Hepatocyte (in vitro differentiated cells): ENCODE measurements at regions not wholly inside any gene's neighbourhood (a gene's known extent, or its start where the extent isn't known, plus 50 kb on each side); places are given as distances from the start of the nearest gene placed in this dataset.

Experiments
- DNase-seq: peaks from one replicate; pipeline ENCODE4 v3.0.0-alpha.2; 2016; ENCODE audit warnings: low spot score
- H2AFZ ChIP-seq: fragments of 200-600 bp; sonication (generic); 2 replicates; pipeline ENCODE4 v1.6.0; 2016; ENCODE audit warnings: antibody characterized with exemption, mild to moderate bottlenecking
- H3K27ac ChIP-seq: fragments of 200-600 bp; sonication (generic); 2 replicates; pipeline ENCODE4 v1.5.1; 2016; ENCODE audit warnings: mild to moderate bottlenecking
- H3K27me3 ChIP-seq: fragments of 200-600 bp; sonication (generic); 2 replicates; pipeline ENCODE4 v1.6.1; 2016
- H3K36me3 ChIP-seq: fragments of 200-600 bp; sonication (generic); replicated peaks from 2 replicates; pipeline ENCODE4 v1.5.1; 2016; ENCODE audit warnings: low read depth; ENCODE audit not compliant: insufficient read depth
- H3K4me1 ChIP-seq: fragments of 200-600 bp; sonication (generic); 2 replicates; pipeline ENCODE4 v1.5.1; 2016; ENCODE audit warnings: mild to moderate bottlenecking, moderate library complexity; ENCODE audit not compliant: insufficient read depth
- H3K4me2 ChIP-seq: fragments of 200-600 bp; sonication (generic); 2 replicates; pipeline ENCODE4 v1.6.0; 2016
- H3K4me3 ChIP-seq: fragments of 200-600 bp; sonication (generic); 2 replicates; pipeline ENCODE4 v1.5.1; 2016; ENCODE audit warnings: mild to moderate bottlenecking
- H3K79me2 ChIP-seq: fragments of 200-600 bp; sonication (generic); 2 replicates; pipeline ENCODE4 v1.6.0; 2017; ENCODE audit warnings: mild to moderate bottlenecking
- H3K9me2 ChIP-seq: fragments of 200-600 bp; sonication (generic); replicated peaks from 2 replicates; pipeline ENCODE4 v1.6.0; 2017; ENCODE audit warnings: mild to moderate bottlenecking; ENCODE audit not compliant: insufficient read depth
- H3K9me3 ChIP-seq: fragments of 200-600 bp; sonication (generic); 2 replicates; pipeline ENCODE4 v1.5.1; 2016; ENCODE audit warnings: low read depth, mild to moderate bottlenecking
- H4K20me1 ChIP-seq: fragments of 200-600 bp; sonication (generic); 2 replicates; pipeline ENCODE4 v1.6.0; 2016; ENCODE audit warnings: mild to moderate bottlenecking; ENCODE audit not compliant: insufficient read depth, poor library complexity, severe bottlenecking
- CTCF ChIP-seq: fragments of 200-600 bp; sonication (generic); IDR thresholded peaks from 2 replicates; pipeline ENCODE4 v1.5.1; 2016; ENCODE audit warnings: antibody characterized with exemption, mild to moderate bottlenecking; ENCODE audit not compliant: poor library complexity
- EZH2 ChIP-seq: fragments of 200-600 bp; sonication (generic); IDR thresholded peaks from 2 replicates; pipeline ENCODE4 v1.6.1; 2016; ENCODE audit warnings: antibody characterized with exemption, mild to moderate bottlenecking, borderline replicate concordance
- EZH2phosphoT487 ChIP-seq: fragments of 200-600 bp; sonication (generic); IDR thresholded peaks from one replicate; pipeline ENCODE4 v1.6.1; 2018; ENCODE audit warnings: antibody characterized with exemption, mild to moderate bottlenecking, low read depth, moderate library complexity; ENCODE audit not compliant: unreplicated experiment, severe bottlenecking
- WGBS: methylation state at CpG from one replicate; pipeline ENCODE4 v1.1.6; 2016; ENCODE audit warnings: low lambda C conversion rate; ENCODE audit errors: missing lambda C conversion rate; 5-methylcytosine and 5-hydroxymethylcytosine counted together

GRCh38 chr1:216809649-216810048 is 86.4 kb upstream of the ESRRG start:
- Histone ChIP-seq H3K4me2 (no peak overlapping the region), H3K9me2 (no peaks in the 10 kb centered on the region), H3K36me3 (no peaks in the 10 kb centered on the region), H4K20me1 (no peaks in the 10 kb centered on the region), H3K4me3 (no peak overlapping the region), H3K4me1 (no peaks in the 10 kb centered on the region), H3K27me3 (no peaks in the 10 kb centered on the region), H2AFZ (no peak overlapping the region), H3K79me2 (no peaks in the 10 kb centered on the region), H3K27ac (no peak overlapping the region), H3K9me3 (no peaks in the 10 kb centered on the region)
- no peak for TF ChIP-seq EZH2phosphoT487
- 77% methylated on average over 5 of the region's 5 CpGs for WGBS
- no peak for DNase-seq

- Histone ChIP-seq H3K4me2 (no peak overlapping the region), H4K20me1 (no peaks in the 10 kb centered on the region), H3K4me1 (no peaks in the 10 kb centered on the region), H3K4me3 (no peak overlapping the region), H3K27me3 (no peaks in the 10 kb centered on the region), H3K9me3 (no peaks in the 10 kb centered on the region), H3K27ac (no peak overlapping the region), H3K79me2 (no peaks in the 10 kb centered on the region), H3K9me2 (no peaks in the 10 kb centered on the region), H3K36me3 (no peaks in the 10 kb centered on the region), H2AFZ (no peak overlapping the region)
- TF ChIP-seq CTCF (no peak), EZH2 (no peak), EZH2phosphoT487 (no peak)
- 86% methylated on average over 1 of the region's 1 CpG for WGBS
- no peak for DNase-seq
Measured at GRCh38 chr1:216807696-216808095, 84.5 kb upstream of the ESRRG start.

GRCh38 chr1:216805953-216806352 is 82.7 kb upstream of the ESRRG start:
- no peaks in the 10 kb centered on the region for H3K9me3 ChIP-seq
- DNase-seq = no peak
- H3K27me3 ChIP-seq = no peaks in the 10 kb centered on the region
- no peaks in the 10 kb centered on the region for H3K9me2 ChIP-seq
- H4K20me1 ChIP-seq = no peaks in the 10 kb centered on the region
- H3K27ac ChIP-seq = no peak overlapping the region
- no peaks in the 10 kb centered on the region for H3K4me1 ChIP-seq
- no peak overlapping the region for H3K4me3 ChIP-seq
- H2AFZ ChIP-seq = no peak overlapping the region
- no peak overlapping the region for H3K4me2 ChIP-seq
- WGBS = 97% methylated on average over 1 of the region's 1 CpG
- H3K36me3 ChIP-seq = no peaks in the 10 kb centered on the region
- no peaks in the 10 kb centered on the region for H3K79me2 ChIP-seq
- TF ChIP-seq EZH2 = no peak
- no peak for TF ChIP-seq CTCF
- no peak for TF ChIP-seq EZH2phosphoT487

GRCh38 chr1:216805233-216805632 is 82.0 kb upstream of the ESRRG start:
- H3K4me1 ChIP-seq = no peaks in the 10 kb centered on the region
- TF ChIP-seq EZH2 (no peak), CTCF (no peak), EZH2phosphoT487 (no peak)
- no peaks in the 10 kb centered on the region for H4K20me1 ChIP-seq
- no peaks in the 10 kb centered on the region for H3K36me3 ChIP-seq
- WGBS = 61% methylated on average over 5 of the region's 5 CpGs
- H3K4me3 ChIP-seq = no peak overlapping the region
- H3K4me2 ChIP-seq = no peak overlapping the region
- H3K9me3 ChIP-seq = no peaks in the 10 kb centered on the region
- H3K79me2 ChIP-seq = no peaks in the 10 kb centered on the region
- no peak for DNase-seq
- H3K9me2 ChIP-seq = no peaks in the 10 kb centered on the region
- no peak overlapping the region for H3K27ac ChIP-seq
- no peak overlapping the region for H2AFZ ChIP-seq
- no peaks in the 10 kb centered on the region for H3K27me3 ChIP-seq
